Activated B cell treated with CpG ODN at 0.5 μM for 24 hours (primary cell): ENCODE measurements at regions not wholly inside any gene's neighbourhood (a gene's known extent, or its start where the extent isn't known, plus 50 kb on each side); places are given as distances from the start of the nearest gene placed in this dataset.

Experiments used
- ATAC-seq: fragments of 200-7000 bp; cut with Tn5 transposase; one replicate; pipeline ENCODE4 v1.10.0; 2021; ENCODE audit warnings: low read depth, mild to moderate bottlenecking, moderate library complexity
- CTCF ChIA-PET: fragments of 350-600 bp; sonication (Branson Sonifier 250); formaldehyde crosslinking; loops from one replicate; lab custom pipeline; 2021; ENCODE audit warnings: antibody characterized with exemption; lab: Charles Lee
- POLR2A ChIA-PET: fragments of 350-600 bp; sonication (Branson Sonifier 250); formaldehyde crosslinking; loops from one replicate; lab custom pipeline; 2021; ENCODE audit warnings: antibody characterized with exemption; lab: Charles Lee
- DNase-seq: peaks from one replicate; pipeline ENCODE4 v3.0.0; 2022
- H3K27ac Mint-ChIP-seq: one replicate; pipeline ENCODE4 v1.8.0; 2020; ENCODE audit warnings: mixed read lengths
- H3K27me3 Mint-ChIP-seq: one replicate; pipeline ENCODE4 v1.8.0; 2021; ENCODE audit warnings: mixed read lengths
- H3K36me3 Mint-ChIP-seq: one replicate; pipeline ENCODE4 v1.8.0; 2021; ENCODE audit warnings: low read depth, mixed read lengths
- H3K4me1 Mint-ChIP-seq: one replicate; pipeline ENCODE4 v1.8.0; 2021; ENCODE audit warnings: mixed read lengths
- H3K4me3 Mint-ChIP-seq: one replicate; pipeline ENCODE4 v1.8.0; 2020; ENCODE audit warnings: mild to moderate bottlenecking, mixed read lengths
- H3K9me3 Mint-ChIP-seq: one replicate; pipeline ENCODE4 v1.8.0; 2020; ENCODE audit warnings: mixed read lengths
- intact Hi-C: fragments of 100-400 bp; cut with micrococcal nuclease; formaldehyde crosslinking; loops from one replicate; pipeline ENCODE4 v1.15.1; 2024
- TF ChIP-seq, protein P1 (sequence below): fragments of 200-600 bp; IDR thresholded peaks from one replicate; pipeline ENCODE4 v1.8.0; 2022; ENCODE audit warnings: antibody characterized with exemption, mild to moderate bottlenecking

DNA sequence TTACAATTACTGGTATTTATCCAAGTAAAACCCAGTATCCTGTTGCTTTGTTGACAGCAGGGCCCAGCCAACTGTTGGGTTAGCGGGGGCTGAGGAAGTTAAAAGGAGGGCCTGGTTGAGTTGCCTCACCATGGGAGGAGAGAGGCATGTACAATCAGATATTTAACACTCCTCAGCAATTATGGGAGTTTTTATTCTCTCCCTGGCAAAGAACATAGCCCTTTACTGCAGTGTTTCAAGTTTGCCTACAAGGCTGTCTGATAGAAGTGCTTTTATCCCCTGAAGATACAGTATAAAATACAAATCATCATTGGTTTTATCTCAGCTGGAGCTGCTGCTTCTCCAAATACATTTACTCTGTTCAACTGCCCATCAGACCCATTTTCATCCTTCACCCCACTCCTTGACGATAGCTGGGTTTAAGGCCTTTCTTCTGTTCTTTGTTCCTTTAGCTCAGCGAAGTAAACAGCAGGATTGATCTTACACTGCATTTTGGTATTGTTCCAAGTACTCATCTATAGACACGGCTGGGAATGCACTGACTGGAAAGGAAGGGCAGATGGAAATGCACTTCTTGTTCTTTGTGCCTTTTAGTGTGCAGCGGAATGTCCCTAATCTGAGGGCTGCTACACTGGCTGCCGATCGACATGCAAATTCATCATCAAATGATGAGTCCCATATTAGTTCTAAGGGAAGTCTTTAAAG, 402.5 kb upstream of the SPRED2 start:
- no peaks in the 10 kb centered on the region for H3K36me3 Mint-ChIP-seq
- POLR2A ChIA-PET = no interaction called here
- H3K4me3 Mint-ChIP-seq = no peak overlapping the region

DNA sequence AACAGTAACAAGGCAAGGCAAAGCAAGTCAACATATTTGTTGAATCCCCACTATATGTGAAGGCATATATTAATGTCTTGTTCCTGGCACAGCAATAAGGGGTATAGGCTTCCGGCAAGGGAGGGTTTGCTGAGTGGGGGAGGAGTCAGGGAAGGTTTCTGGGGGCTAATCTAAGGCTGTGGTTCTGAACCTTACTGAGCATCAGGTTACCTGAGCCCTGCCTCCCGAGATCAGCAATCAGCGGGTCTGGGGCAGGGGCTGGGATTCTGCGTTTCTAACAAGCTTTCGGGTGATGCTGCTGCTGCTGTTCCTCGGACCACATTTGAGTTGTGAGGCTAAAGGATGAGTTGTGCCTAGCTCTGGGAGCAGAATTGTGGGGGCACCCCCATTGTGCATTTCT, 401.7 kb upstream of the SPRED2 start:
- no peak for DNase-seq

More for the DNA sequence above, 402.5 kb upstream of the SPRED2 start:
- H3K9me3 Mint-ChIP-seq = no peaks in the 10 kb centered on the region
- ATAC-seq = no peak
- CTCF ChIA-PET = no interaction called here
- no peak overlapping the region for H3K27ac Mint-ChIP-seq
- no peaks in the 10 kb centered on the region for H3K4me1 Mint-ChIP-seq
- H3K27me3 Mint-ChIP-seq = peaks cover 6% of the 10 kb centered on the region
- no peak for DNase-seq
- intact Hi-C loops = no loop called here
- TF ChIP-seq, protein P1, sequence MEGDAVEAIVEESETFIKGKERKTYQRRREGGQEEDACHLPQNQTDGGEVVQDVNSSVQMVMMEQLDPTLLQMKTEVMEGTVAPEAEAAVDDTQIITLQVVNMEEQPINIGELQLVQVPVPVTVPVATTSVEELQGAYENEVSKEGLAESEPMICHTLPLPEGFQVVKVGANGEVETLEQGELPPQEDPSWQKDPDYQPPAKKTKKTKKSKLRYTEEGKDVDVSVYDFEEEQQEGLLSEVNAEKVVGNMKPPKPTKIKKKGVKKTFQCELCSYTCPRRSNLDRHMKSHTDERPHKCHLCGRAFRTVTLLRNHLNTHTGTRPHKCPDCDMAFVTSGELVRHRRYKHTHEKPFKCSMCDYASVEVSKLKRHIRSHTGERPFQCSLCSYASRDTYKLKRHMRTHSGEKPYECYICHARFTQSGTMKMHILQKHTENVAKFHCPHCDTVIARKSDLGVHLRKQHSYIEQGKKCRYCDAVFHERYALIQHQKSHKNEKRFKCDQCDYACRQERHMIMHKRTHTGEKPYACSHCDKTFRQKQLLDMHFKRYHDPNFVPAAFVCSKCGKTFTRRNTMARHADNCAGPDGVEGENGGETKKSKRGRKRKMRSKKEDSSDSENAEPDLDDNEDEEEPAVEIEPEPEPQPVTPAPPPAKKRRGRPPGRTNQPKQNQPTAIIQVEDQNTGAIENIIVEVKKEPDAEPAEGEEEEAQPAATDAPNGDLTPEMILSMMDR = no peak

GRCh38 chr2:65831509-65831908, 399.1 kb upstream of the SPRED2 start:
- ChIA-PET POLR2A (no interaction called here), CTCF (no interaction called here)
- TF ChIP-seq, protein P1 = no peak
- peaks cover 17% of the 10 kb centered on the region for H3K27me3 Mint-ChIP-seq
- H3K9me3 Mint-ChIP-seq = no peaks in the 10 kb centered on the region
- no peak for ATAC-seq
- intact Hi-C loops = no loop called here
- no peaks in the 10 kb centered on the region for H3K4me1 Mint-ChIP-seq
- DNase-seq = no peak
- no peak overlapping the region for H3K4me3 Mint-ChIP-seq
- no peaks in the 10 kb centered on the region for H3K36me3 Mint-ChIP-seq
- H3K27ac Mint-ChIP-seq = no peak overlapping the region

More for the DNA sequence above, 401.7 kb upstream of the SPRED2 start:
- Mint-ChIP-seq H3K27me3 (peaks cover 10% of the 10 kb centered on the region), H3K9me3 (no peaks in the 10 kb centered on the region), H3K4me1 (no peaks in the 10 kb centered on the region), H3K36me3 (no peaks in the 10 kb centered on the region), H3K4me3 (no peak overlapping the region), H3K27ac (no peak overlapping the region)
- ATAC-seq = no peak
- CTCF ChIA-PET = no interaction called here
- POLR2A ChIA-PET = no interaction called here
- TF ChIP-seq, protein P1 = no peak
- intact Hi-C loops = no loop called here

- intact Hi-C loops = no loop called here
- POLR2A ChIA-PET = no interaction called here
- no peaks in the 10 kb centered on the region for H3K36me3 Mint-ChIP-seq
- no peaks in the 10 kb centered on the region for H3K4me1 Mint-ChIP-seq
- ATAC-seq = no peak
- DNase-seq = no peak
- peaks cover 11% of the 10 kb centered on the region for H3K27me3 Mint-ChIP-seq
- CTCF ChIA-PET = no interaction called here
- peaks cover 5% of the 10 kb centered on the region for H3K9me3 Mint-ChIP-seq
- H3K4me3 Mint-ChIP-seq = no peak overlapping the region
- no peak overlapping the region for H3K27ac Mint-ChIP-seq
- TF ChIP-seq, protein P1 = no peak
These were observed 394.2 kb upstream of the SPRED2 start for GRCh38 chr2:65826567-65826966.

GRCh38 chr2:65823511-65823910, 391.1 kb upstream of the SPRED2 start:
- ChIA-PET POLR2A (no interaction called here), CTCF (no interaction called here)
- no peaks in the 10 kb centered on the region for H3K4me1 Mint-ChIP-seq
- ATAC-seq (no peak), DNase-seq (no peak)
- H3K27ac Mint-ChIP-seq = no peak overlapping the region
- intact Hi-C loops = no loop called here
- H3K4me3 Mint-ChIP-seq = no peak overlapping the region
- peaks cover 9% of the 10 kb centered on the region for H3K27me3 Mint-ChIP-seq
- peaks cover 5% of the 10 kb centered on the region for H3K9me3 Mint-ChIP-seq
- TF ChIP-seq, protein P1 = no peak
- H3K36me3 Mint-ChIP-seq = no peaks in the 10 kb centered on the region
